HCT116 (cell line): ENCODE measurements at regions not wholly inside any gene's neighbourhood (a gene's known extent, or its start where the extent isn't known, plus 50 kb on each side); places are given as distances from the start of the nearest gene placed in this dataset.

Source experiments
- YY1 ChIP-seq: IDR thresholded peaks from 2 replicates; pipeline ENCODE4 v1.6.1; 2011; ENCODE audit warnings: low read length, low read depth, moderate library complexity, mild to moderate bottlenecking; ENCODE audit not compliant: insufficient replicate concordance; ENCODE audit errors: extremely low read depth
- TF ChIP-seq, protein P1 (sequence below), 3 experiments: fragments of 200-600 bp in 1 of 3; sonication (generic) in 1 of 3; IDR thresholded peaks in 2 of 3; conservative IDR thresholded peaks in 1 of 3; 2 replicates each; pipeline ENCODE4 v1.5.1; 2012 to 2017; ENCODE audit warnings: low read depth in 2 of 3, low read length in 2 of 3, antibody characterized with exemption in 1 of 3, borderline replicate concordance in 1 of 3, control low read depth in 1 of 3, mild to moderate bottlenecking in 1 of 3, mixed read lengths in 1 of 3, mixed run types in 1 of 3, moderate library complexity in 1 of 3; ENCODE audit not compliant: insufficient read depth in 1 of 3

- TF ChIP-seq YY1 = no peak
- TF ChIP-seq, protein P1, sequence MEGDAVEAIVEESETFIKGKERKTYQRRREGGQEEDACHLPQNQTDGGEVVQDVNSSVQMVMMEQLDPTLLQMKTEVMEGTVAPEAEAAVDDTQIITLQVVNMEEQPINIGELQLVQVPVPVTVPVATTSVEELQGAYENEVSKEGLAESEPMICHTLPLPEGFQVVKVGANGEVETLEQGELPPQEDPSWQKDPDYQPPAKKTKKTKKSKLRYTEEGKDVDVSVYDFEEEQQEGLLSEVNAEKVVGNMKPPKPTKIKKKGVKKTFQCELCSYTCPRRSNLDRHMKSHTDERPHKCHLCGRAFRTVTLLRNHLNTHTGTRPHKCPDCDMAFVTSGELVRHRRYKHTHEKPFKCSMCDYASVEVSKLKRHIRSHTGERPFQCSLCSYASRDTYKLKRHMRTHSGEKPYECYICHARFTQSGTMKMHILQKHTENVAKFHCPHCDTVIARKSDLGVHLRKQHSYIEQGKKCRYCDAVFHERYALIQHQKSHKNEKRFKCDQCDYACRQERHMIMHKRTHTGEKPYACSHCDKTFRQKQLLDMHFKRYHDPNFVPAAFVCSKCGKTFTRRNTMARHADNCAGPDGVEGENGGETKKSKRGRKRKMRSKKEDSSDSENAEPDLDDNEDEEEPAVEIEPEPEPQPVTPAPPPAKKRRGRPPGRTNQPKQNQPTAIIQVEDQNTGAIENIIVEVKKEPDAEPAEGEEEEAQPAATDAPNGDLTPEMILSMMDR (IDR thresholded peaks at IDR 0.05 in 2 of 3, conservative IDR thresholded peaks at IDR 0.05 in 1 of 3; ENCODE audit: borderline replicate concordance in 1 of 3, insufficient read depth in 1 of 3, low read depth in 2 of 3, low read length in 2 of 3) = no peak
These were observed 425.4 kb downstream of the ETS1 start for GRCh38 chr11:128161994-128162393.
